ENCODE measurements at regions not wholly inside any gene's neighbourhood (a gene's known extent, or its start where the extent isn't known, plus 50 kb on each side); places are given as distances from the start of the nearest gene placed in this dataset.

DNA sequence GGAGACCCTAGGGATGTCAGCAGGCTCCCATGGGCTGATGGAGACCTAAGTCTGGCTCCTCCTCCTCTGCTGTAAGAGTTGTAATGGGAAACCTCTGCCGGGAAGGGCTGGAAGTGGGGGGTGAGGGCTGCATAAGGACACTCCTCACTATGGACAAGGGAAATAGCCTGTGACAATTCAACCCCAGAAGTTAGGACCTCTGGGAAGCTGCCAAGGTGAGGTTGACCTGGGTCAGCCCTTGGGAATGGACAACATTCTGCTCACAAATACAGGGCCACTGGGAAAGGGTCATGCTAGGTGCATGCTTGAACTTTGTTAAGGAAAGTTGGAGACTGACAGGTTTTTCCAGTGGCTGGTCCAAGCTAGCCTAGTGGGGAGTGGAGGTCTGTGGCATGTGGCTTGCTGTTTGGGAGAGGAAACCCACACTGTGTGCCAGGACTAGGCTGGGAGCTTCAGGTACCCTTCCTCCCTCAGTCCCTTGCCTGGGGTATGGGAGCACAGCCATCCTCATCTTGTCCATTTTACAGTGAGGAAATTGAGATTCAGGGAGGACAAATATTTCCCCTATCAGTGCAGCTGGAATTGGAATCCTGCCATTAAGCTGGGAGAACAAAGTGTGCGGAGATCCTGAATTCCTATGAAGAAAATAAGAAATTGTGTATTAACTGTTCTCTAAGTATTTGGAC lies 190.4 kb downstream of the SALL1 start:
- DNase-seq (ENCODE audit: low read depth in 3 of 3), result no peak

DNA sequence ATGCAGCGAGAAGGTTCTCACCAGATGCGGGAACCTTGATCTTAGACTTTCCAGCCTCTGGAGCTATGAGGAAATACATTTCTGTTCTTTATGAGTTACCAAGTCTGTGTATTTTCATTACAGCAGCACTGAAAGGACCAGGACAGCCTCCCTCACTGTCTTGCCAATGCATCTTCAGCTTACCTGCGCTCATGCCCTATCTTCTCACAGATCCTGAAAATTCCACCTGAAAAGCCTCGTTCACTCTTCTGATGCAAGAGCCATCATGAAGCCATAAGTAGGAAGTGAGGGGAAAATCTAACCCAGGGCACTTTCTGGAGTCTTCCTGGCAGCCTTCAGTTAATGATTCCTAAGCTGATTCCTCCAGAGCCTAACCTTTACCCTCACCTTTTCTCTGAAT lies 194.0 kb downstream of the SALL1 start:
- DNase-seq (ENCODE audit: low read depth in 3 of 3), result no peak

DNA sequence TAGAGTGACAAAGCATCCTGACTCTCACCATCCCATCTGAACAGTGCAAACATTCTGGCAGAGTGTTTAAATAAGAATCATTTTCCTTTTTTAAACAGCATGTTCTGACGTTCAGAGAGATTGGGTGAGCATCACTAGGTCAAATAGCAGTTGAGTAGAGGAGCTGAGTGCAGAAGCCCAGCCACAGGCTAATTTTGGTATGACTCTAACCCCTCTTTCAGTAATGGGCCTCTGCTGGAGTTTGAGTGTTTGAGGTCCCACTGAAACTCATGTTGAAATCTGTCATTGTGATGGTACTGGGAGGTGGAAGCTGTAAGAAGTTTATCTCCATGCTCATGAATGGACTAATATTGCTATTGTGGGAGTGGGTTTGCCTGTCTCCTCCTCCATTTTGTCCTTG lies 194.4 kb downstream of the SALL1 start:
- no peak for DNase-seq (ENCODE audit: low read depth in 3 of 3)

DNA sequence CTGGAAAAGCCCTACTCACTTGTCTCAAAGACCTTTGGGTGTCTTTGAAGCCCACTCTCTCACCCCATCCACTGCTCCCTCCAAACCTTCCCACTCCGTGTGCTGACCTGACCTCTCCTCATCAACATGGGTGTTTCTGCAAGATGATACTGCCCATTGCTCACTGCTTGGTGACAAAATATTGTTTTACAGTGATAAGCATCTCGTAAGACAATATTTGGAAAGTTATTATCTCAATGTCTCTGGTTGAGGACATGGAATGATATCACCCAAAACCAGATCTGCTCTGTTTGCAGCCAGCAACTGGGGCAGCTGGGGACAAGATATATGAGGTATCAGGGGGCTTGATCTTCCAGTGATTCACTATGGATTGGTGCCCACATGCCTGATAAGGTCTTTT lies 195.8 kb downstream of the SALL1 start:
- DNase-seq (ENCODE audit: low read depth in 3 of 3), result no peak

DNA sequence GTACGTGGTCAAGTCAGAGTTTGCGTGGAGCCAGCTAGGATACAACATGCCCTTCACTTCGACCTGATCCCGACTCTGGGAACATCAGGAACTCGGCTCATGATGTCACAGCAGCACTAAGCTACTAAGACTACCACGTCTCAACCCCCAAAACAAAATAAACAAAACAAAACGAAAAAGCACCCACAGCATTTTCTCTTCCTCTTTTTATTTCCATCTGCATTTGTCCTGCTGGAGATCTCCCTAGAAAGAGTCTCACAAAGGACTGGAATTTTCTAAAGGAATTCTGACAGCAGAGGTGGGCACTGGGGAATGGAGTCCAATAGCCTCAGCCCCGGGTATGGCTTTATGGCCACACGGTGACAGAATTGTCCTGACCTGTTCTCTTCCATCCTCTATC lies 196.6 kb downstream of the SALL1 start:
- DNase-seq (ENCODE audit: low read depth in 3 of 3), result no peak

DNA sequence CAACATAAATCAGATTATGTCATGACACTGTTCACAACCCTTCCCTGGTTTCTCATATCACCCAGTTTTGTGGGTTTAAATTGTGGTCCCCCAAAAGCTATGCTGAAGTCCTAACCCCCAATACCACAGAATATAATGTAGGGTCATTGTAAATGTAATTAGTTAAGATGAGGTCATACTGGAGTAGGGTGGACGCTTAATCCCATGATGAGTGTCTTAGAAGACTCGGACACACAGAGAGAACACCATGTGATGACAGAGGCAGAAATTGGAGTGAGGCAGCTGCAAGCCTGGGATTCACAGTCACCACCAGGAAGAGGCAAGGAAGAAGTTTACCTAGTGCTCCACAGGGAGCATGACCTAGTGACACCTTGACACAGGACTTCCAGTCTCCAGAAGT lies 197.8 kb downstream of the SALL1 start:
- DNase-seq (ENCODE audit: low read depth in 3 of 3), result no peak

DNA sequence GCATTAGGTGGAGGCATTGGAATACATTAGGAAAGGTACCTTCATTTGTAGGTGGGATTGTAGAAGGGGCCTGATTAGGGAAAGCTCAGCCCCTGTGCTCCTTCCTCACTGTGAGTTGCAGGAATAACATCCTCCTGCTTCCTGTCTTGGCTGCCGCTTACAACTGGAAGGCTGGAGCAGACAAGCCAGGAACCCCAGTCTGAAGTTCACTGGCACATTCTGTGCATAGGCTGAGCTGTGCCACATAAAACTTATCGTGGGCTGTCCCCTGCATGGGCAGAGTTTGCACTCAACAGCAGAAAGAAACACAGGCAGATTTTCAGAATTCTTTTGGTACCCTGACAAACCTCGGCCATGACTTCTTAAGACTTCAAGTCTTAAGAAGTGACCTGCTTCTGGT lies 200.1 kb downstream of the SALL1 start:
- DNase-seq (ENCODE audit: low read depth in 3 of 3), result no peak

DNA sequence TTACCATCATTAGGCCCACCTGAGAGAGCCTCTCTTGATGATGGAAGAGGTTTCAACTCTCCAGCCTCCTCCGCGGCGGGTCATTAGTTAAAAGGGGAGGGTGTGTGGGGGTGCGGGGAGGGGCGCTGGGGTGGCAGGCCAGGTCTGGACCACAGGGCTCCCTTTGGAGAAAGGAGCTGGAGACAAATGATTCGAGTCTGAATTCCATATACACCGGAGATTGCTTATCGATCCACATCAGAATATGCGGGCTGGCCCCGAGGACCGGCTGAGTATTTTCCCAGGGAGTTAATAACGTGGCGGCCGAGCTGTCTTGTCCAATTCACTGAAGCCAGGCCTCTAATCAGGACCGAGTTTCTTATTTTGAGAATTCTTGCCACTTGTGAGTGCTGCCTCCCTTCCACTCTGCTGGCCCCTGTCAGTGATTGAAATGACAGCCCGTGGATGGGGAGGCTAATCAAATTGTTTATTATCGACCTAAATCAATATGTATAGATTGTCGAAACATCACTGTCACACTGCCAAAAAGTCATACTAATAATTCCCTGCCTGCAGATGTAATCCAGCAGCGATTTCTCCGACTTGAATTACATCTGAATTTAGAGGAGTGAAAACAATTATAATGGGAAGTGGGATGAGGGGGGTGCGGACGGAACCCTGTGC lies 202.7 kb downstream of the SALL1 start:
- DNase-seq (ENCODE audit: low read depth in 3 of 3), result no peak

DNA sequence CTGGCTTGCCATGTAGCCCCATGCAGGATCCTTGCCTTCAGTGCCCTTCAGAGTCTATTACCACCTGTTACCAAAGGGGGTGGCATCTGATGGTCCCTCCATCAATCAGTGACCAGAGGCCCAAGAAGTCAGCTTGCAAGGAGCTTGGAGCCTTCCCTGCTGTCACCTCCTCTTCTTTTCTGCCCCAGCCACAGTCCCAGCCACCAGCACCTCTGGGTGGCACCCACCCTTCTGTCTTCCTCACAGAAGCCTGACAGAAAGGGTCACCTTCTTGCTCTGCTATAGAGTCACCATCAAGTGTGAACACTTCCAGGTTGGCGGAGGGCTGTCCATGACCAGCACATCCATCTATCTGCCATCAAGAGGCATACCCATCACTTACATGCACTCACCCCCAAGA lies 203.2 kb downstream of the SALL1 start:
- DNase-seq (ENCODE audit: low read depth in 3 of 3), result no peak

DNA sequence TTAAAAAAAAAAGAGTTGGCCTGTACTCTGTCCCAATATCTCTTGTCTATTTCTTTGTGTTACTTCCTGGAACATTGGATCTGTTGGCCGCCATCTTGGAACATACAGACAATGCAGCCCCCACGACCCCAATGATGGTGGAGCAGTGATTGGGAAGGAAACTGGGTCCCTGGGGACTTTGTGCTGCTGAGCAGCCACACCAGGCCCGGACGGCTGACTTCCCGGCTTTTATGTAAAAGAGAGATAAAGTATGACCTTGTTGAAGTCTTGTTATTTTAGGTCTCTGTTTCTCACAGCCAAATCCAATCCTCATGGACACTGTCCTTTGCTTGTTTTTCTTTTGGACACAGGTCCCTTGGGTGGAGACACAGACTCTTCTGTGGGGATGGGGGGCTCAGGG lies 204.5 kb downstream of the SALL1 start:
- DNase-seq (ENCODE audit: low read depth in 3 of 3), result no peak

DNA sequence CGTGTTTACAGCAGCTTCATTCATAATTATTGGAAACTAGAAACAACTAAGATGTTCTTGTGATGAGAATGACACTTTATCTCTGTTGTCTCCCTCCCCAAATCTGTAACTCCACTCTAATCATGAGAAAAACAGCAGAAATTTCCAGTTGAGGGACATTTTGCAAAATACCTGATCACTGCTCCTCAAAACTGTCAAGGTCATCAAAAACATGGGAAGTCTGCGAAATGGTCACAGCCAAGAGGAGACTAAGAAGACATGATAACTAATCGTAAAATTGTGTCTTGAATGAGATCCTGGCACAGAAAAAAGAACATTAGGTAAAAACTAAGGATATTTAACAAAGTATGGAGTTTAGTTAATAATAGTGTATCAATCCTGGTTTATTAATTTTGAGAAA lies 204.2 kb downstream of the CYLD start:
- DNase-seq (ENCODE audit: low read depth in 3 of 3), result no peak

DNA sequence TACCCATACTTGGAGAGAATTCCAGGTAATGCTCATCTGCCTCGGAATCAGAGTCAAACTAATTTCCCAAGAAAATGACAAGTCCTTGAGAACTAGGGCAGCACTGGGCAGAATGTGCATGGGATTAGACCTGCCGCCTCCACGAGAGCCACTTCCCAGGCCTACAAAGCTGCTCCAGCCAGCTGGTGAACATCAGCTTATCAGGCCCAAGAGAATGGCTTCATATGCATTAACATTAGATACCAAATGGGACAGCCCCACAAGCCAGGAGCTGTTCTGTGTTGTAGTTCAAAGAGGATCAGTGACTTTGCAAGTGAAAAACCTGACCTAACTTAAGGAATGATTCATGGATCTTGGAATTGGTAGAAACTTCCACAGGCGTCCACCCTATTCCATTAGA lies 203.3 kb downstream of the CYLD start:
- DNase-seq (ENCODE audit: low read depth in 3 of 3), result no peak

DNA sequence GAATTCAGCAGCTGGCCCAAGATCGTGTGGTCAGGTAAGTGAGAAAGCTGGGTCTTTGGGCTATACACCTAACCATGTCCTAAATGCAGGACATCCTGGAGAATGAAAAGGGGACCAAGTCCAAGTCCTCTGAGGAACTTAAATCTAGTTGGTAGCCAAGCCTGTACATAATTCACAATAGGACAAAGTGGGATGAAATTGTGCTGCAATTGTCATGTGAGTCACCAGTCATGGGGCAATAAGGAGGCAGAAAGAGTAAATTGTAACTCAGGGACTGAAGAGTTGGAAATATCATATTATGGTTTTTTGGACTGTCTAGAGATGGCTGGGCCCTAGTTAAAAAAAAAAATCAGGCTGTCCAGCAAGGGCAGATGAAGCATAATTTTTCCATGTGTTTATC lies 202.6 kb downstream of the CYLD start:
- DNase-seq (ENCODE audit: low read depth in 3 of 3), result no peak

DNA sequence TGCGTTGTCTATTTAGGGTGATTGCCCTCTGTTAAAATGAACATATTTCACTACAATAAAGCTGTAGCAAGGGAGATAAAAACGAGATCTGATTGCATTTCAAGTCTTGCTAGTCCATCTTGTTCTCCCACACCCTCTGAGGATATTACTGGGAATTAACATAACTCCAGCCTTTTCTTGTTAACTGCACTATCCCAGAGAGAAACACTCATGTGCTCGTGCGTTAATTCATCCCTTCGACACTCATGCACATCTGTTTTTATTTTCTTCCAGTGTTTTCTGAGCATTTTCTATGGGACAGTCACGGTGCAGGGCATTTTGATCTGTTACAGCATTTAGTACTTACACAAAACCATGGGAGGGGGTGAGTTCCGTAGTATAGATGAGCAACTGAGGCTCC lies 202.1 kb downstream of the CYLD start:
- DNase-seq (ENCODE audit: low read depth in 3 of 3), result no peak

DNA sequence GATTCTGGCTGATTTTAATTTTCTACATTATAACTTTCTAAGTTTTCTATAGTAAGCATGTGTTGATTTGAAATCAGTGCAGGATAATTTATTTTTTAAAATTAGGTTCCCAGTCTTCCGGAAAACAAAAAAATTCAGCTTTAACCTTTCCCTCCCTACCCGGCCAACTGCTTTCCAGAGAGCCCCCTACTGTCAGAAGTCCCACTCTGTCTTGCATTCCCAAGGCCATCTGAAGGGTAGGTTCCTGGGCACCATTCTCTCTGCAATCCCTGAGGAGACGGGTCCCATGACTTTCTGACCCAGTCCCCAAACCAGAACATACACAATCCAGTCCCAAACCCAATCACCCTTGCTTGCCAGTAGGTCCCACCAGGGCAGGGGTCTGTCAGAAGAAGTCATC lies 200.3 kb downstream of the CYLD start:
- no peak for DNase-seq (ENCODE audit: low read depth in 3 of 3)

DNA sequence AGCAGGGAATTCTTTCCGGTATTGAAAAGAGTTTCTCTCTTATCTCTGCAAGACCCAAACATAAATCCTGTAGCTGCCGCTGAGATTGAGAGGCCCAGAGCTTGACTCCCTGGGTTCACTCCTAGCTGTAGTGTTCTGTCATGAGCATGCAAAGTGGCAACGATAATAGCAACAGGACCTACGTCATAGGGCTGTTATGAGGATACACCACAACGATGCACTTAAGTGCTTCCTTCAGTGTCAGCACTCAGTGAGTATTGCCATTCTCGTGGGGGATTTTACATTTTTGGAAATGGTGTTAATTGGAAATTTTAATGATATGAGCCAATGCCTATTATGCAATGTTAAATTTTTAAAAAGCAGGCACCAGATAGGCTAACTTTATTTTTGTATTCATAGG lies 199.8 kb downstream of the CYLD start:
- DNase-seq (ENCODE audit: low read depth in 3 of 3), result no peak

DNA sequence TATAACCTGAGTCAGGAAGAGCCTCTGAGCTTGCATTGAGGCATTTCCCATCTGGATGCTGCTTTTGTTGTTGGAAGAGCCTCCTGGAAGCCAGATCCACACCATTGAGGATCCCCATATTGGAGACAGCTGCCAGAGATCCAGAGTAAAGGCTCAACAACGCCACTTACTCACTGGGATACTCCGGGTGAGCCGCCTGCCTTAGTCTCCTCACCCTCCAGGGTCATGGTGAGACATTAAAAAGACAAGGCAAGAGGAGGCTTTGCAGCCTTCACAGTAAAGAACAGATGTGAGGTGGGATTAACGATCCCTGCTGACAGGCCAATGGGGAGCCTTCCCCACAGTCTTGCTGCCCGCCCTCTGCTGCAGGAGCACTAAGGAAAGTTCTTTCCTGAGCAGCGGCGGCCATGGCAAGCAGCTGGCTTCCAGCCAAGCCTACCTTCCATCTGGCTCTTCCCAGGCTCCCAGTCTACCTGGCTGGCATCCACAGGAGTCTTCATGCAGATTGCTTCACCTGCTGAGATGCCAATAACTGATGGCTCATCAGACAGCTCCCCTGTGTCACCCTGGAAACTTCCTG lies 198.5 kb downstream of the CYLD start:
- no peak for DNase-seq (ENCODE audit: low read depth in 3 of 3)

DNA sequence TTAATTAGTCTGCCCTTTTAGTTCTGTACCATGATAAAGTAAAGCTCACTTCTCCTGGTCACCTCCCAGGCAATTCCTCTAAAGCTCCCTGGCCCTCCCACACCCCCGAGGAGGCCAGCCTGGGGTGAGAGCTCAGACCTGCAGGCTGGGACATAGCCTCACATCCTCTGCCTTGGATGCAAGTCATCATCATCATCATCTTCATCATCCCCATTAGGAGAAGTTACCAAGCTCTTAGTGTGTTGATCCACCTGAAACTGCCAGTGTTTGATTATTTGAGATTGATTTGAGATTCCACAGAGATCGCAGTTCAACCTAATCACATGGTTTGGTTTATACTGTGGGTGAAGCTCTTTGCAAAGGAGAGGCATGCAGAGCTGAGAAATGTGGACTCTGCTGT lies 197.5 kb downstream of the CYLD start:
- DNase-seq (ENCODE audit: low read depth in 3 of 3), result no peak

DNA sequence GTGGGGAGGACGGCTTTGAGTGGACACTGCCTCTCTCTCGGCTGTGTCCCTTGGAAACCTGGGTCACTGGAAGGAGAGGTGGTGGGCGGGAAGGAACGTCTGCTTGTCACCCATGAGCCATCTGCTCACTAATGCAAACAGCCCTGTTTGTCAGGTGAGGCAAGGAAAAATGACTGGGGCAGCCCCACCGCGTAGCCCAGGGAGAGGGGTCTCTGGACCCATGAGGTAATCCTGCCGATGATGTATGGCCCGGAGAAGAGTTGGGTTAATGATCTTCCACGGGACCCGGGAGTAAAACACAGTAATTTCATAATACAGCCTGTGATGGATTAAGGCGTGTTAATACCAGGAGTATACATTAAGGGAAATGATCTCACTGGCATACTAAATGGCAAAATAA lies 197.0 kb downstream of the CYLD start:
- no peak for DNase-seq (ENCODE audit: low read depth in 3 of 3)

DNA sequence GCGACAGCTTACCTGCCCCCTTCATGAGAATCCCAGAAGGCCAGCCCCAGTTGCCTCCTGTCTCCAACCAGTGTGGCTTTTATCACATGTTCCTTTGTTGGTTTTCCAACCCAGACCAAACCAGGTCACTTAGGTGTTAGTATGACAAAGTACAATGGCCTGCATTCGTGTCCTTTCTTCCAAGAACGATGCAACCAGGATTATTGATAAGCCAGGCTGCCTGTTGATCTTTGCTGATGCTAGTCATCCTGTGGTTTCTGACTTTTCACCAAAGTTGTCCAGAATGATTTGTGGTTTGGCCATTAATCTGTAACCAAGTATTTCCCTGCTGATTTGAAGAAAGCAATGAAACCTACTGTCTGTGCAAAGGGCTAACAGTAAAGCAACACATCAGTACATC lies 191.4 kb downstream of the CYLD start:
- no peak for DNase-seq (ENCODE audit: low read depth in 3 of 3)

DNA sequence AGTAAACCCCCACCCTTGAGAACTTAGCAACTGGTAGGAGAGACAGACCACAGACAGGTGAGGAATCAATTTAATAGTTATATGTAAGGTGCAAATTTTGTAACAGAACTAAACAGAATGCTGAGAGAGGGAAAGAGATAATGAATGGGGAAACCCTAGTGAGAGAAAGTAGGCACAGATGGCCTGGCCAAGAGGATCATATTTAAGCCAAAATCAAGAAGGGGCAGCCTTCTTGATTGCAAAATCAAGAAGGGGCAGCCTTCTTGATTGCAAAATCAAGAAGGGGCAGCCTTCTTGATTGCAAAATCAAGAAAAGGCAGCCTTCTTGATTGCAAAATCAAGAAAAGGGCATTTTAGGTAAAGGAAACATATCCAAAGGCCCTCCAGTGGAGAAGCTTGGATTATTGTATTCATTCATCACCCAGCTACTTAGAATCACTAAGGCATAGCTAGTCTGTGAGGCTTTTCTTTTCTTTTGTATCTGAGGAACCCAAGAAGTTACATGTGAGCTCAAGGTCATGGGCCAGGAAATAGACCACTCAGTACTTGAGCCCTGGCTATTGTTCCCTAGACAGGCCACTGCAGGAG lies 190.6 kb downstream of the CYLD start:
- no peak for DNase-seq (ENCODE audit: low read depth in 3 of 3)

DNA sequence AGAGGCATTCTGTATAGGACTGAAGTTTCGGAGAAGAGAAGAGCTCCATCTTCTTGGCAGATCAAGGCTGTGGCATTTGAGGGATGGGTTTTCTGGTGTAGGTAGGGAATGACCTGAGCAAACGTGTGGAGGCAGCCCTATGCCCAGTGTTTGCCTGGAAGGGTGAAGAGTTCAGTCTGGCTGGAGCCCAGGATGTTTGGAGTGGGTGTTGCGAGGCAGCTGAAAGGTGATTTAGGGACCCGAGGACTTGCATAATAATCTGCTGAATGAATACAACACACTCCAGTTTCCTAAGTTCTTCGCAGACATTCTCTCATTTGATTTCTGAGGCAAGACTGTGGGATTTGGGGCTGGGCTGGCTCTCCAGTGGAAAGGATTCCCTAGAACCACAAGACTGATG lies 186.2 kb downstream of the CYLD start:
- DNase-seq (ENCODE audit: low read depth in 3 of 3), result no peak

DNA sequence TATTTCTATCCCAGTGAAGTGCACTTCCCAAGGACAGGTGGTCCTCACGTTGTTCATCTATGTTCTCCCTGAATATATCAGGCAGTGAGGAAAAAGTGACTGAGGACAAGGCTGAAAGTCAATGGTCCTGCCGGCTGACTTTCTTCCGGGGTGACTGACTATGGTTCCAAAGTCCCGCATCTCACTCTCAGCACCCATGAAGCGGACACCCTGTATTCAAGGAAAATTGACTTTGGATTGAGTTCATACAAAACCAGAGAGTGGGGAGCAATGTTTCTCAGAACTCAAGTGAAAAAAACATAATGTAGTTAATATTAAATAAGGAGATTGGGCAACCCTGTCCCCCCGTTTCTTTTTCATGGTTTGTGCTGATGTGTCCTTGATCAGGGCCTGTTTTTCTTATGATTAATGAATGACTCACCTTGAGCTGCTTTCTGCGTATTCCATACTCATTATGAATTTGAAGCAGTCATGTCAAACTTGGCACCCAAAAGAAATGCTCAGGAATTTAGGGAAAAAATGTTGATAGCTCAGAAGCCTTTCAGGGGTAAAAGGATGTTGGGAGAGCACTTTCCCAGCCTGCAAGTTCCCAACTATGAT lies 184.0 kb downstream of the CYLD start:
- no peak for DNase-seq (ENCODE audit: low read depth in 3 of 3)

Data from stimulated activated CD4-positive, alpha-beta T cell treated with anti-CD3 and anti-CD28 coated beads, TNF-alpha, amount 100 ng/mL, for 24 hours (primary cell).